Endodermal cell (in vitro differentiated cells): ENCODE measurements at regions not wholly inside any gene's neighbourhood (a gene's known extent, or its start where the extent isn't known, plus 50 kb on each side); places are given as distances from the start of the nearest gene placed in this dataset.

Experiments used
- DNase-seq: peaks from one replicate; pipeline ENCODE4 v3.0.0-alpha.2; 2017
- H3K27ac ChIP-seq: 2 replicates; pipeline ENCODE4 v1.5.1; 2013; ENCODE audit warnings: mild to moderate bottlenecking, low read depth, low read length, moderate library complexity
- H3K27me3 ChIP-seq: 2 replicates; pipeline ENCODE4 v1.6.1; 2013; ENCODE audit warnings: mild to moderate bottlenecking, low read length, moderate library complexity; ENCODE audit not compliant: insufficient read depth, control insufficient read depth, poor library complexity, severe bottlenecking
- H3K36me3 ChIP-seq: 2 replicates; pipeline ENCODE4 v1.7.0; 2013; ENCODE audit warnings: mild to moderate bottlenecking, low read length, moderate library complexity; ENCODE audit not compliant: control insufficient read depth, insufficient read depth
- H3K4me1 ChIP-seq: one replicate; pipeline ENCODE4 v1.7.0; 2013; ENCODE audit warnings: low read length; ENCODE audit not compliant: control insufficient read depth, insufficient read depth
- H3K4me3 ChIP-seq: 2 replicates; pipeline ENCODE4 v1.5.1; 2013; ENCODE audit warnings: mild to moderate bottlenecking, low read length, moderate library complexity
- H3K9ac ChIP-seq: 2 replicates; pipeline ENCODE4 v1.6.1; 2013; ENCODE audit warnings: mild to moderate bottlenecking, low read length, moderate library complexity; ENCODE audit not compliant: poor library complexity, severe bottlenecking; ENCODE audit errors: extremely low read depth
- H3K9me3 ChIP-seq: 2 replicates; pipeline ENCODE4 v1.6.1; 2013; ENCODE audit warnings: mild to moderate bottlenecking, low read length, moderate library complexity; ENCODE audit not compliant: control insufficient read depth
- H3K27ac Mint-ChIP-seq: 2 replicates; pipeline ENCODE4 v1.8.0; 2020; ENCODE audit warnings: mixed read lengths
- H3K27me3 Mint-ChIP-seq: 2 replicates; pipeline ENCODE4 v1.8.0; 2021; ENCODE audit warnings: mild to moderate bottlenecking, mixed read lengths; ENCODE audit not compliant: insufficient read depth
- H3K36me3 Mint-ChIP-seq: 2 replicates; pipeline ENCODE4 v1.8.0; 2020; ENCODE audit warnings: low read depth, mixed read lengths
- H3K4me1 Mint-ChIP-seq: 2 replicates; pipeline ENCODE4 v1.8.0; 2020; ENCODE audit warnings: mixed read lengths
- H3K4me3 Mint-ChIP-seq: 2 replicates; pipeline ENCODE4 v1.8.0; 2020; ENCODE audit warnings: mild to moderate bottlenecking, moderate library complexity, mixed read lengths
- H3K9me3 Mint-ChIP-seq: 2 replicates; pipeline ENCODE4 v1.8.0; 2020; ENCODE audit warnings: mild to moderate bottlenecking, mixed read lengths
- CTCF ChIP-seq: fragments of 200-600 bp; sonication (generic); conservative IDR thresholded peaks from 2 replicates; pipeline ENCODE4 v1.5.0; 2021; ENCODE audit warnings: antibody characterized with exemption, mild to moderate bottlenecking
- WGBS, 2 experiments: methylation state at CpG; one replicate each; pipeline versions ENCODE4 v1.1.5 to v1.1.7; 2013; ENCODE audit warnings: missing lambda C conversion rate in 2 of 2, mixed read lengths in 1 of 2; ENCODE audit not compliant: insufficient coverage in 1 of 2, insufficient read length in 1 of 2; 5-methylcytosine and 5-hydroxymethylcytosine counted together

DNA sequence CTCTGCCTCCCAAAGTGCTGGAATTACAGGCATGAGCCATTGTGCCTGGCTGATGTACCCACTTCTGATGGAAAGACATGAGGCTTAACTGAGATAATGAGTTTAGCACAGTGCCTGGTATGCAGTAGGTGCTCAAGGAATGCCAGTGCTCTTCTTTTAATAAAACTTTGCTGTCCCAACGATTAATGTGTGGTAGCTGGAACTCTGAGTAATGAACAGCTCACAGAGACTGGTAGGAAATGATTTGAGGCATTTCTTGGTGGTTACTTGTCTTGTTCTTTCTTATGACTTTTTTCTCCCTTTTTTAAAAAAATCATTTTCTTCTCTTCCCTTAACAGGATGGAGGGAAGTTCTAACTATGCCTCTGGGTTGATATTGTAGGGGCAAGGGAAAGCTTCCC lies 235.7 kb upstream of the PWP1 start:
- no peak overlapping the region for H3K4me3 Mint-ChIP-seq
- H3K27me3 Mint-ChIP-seq = peaks cover 3% of the 10 kb centered on the region
- H3K4me1 Mint-ChIP-seq = peaks cover 14% of the 10 kb centered on the region
- Histone ChIP-seq H3K27ac (no peak overlapping the region), H3K4me1 (no peaks in the 10 kb centered on the region), H3K4me3 (no peak overlapping the region), H3K9ac (no peak overlapping the region), H3K27me3 (no peaks in the 10 kb centered on the region), H3K36me3 (no peaks in the 10 kb centered on the region), H3K9me3 (no peaks in the 10 kb centered on the region)
- H3K27ac Mint-ChIP-seq = no peak overlapping the region
- H3K36me3 Mint-ChIP-seq = no peaks in the 10 kb centered on the region
- 81% methylated on average over 1 of the region's 1 CpG; no CpG with 5 or more reads in 1 of the 2 experiments for WGBS, 2 experiments
- peaks cover 4% of the 10 kb centered on the region for H3K9me3 Mint-ChIP-seq
- no peak for DNase-seq
- no peak for TF ChIP-seq CTCF

DNA sequence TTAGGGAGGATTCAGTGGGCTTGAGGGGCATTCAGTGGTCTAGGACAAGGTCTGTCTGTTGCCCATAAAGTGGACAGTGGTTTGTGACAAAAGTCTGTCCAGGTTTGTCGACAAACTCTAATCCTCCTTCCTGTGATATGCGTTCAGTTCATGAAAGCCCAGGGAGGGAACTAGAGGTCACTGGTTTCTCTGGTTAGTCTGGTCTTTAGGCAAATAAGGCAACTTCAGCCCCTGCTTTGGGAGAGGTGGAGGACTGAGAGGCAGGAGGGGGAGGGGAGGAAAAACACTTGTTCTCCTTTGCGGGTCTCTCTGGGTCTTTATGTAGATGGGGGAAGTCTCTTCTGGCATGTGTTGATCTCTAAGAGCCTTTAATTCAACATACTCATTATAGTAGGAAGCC lies 235.1 kb upstream of the PWP1 start:
- WGBS, 2 experiments = 50 to 86% methylated on average over 1 to 2 of the region's 3 CpGs
- DNase-seq = no peak
- Histone ChIP-seq H3K27ac (no peak overlapping the region), H3K9ac (no peak overlapping the region), H3K4me3 (no peak overlapping the region), H3K27me3 (no peaks in the 10 kb centered on the region), H3K4me1 (no peaks in the 10 kb centered on the region), H3K36me3 (no peaks in the 10 kb centered on the region), H3K9me3 (no peaks in the 10 kb centered on the region)
- TF ChIP-seq CTCF = no peak
- H3K9me3 Mint-ChIP-seq = peaks cover 4% of the 10 kb centered on the region
- peaks cover 3% of the 10 kb centered on the region for H3K27me3 Mint-ChIP-seq
- no peaks in the 10 kb centered on the region for H3K36me3 Mint-ChIP-seq
- peaks cover 14% of the 10 kb centered on the region for H3K4me1 Mint-ChIP-seq
- H3K4me3 Mint-ChIP-seq = no peak overlapping the region
- H3K27ac Mint-ChIP-seq = no peak overlapping the region

GRCh38 chr12:107451246-107451645 lies 234.4 kb upstream of the PWP1 start:
- peaks cover 4% of the 10 kb centered on the region for H3K9me3 Mint-ChIP-seq
- no peak overlapping the region for H3K4me3 Mint-ChIP-seq
- H3K36me3 Mint-ChIP-seq = no peaks in the 10 kb centered on the region
- Histone ChIP-seq H3K4me3 (no peak overlapping the region), H3K36me3 (no peaks in the 10 kb centered on the region), H3K9ac (no peak overlapping the region), H3K4me1 (no peaks in the 10 kb centered on the region), H3K9me3 (no peaks in the 10 kb centered on the region), H3K27me3 (no peaks in the 10 kb centered on the region), H3K27ac (no peak overlapping the region)
- TF ChIP-seq CTCF = no peak
- H3K4me1 Mint-ChIP-seq = peaks cover 14% of the 10 kb centered on the region
- WGBS, 2 experiments = 93 to 99% methylated on average over 7 of the region's 7 CpGs
- peaks cover 3% of the 10 kb centered on the region for H3K27me3 Mint-ChIP-seq
- DNase-seq = no peak
- no peak overlapping the region for H3K27ac Mint-ChIP-seq
